NCI-H1930 (cell line): ENCODE measurements at regions not wholly inside any gene's neighbourhood (a gene's known extent, or its start where the extent isn't known, plus 50 kb on each side); places are given as distances from the start of the nearest gene placed in this dataset.

Experiments
- DNase-seq, 2 experiments: peaks; one replicate each; lab custom pipeline; 2025; lab: John Stamatoyannopoulos, UW

- no peak for DNase-seq
Observed at GRCh38 chr5:58255386-58255785, 204.5 kb downstream of the PLK2 start.

DNA sequence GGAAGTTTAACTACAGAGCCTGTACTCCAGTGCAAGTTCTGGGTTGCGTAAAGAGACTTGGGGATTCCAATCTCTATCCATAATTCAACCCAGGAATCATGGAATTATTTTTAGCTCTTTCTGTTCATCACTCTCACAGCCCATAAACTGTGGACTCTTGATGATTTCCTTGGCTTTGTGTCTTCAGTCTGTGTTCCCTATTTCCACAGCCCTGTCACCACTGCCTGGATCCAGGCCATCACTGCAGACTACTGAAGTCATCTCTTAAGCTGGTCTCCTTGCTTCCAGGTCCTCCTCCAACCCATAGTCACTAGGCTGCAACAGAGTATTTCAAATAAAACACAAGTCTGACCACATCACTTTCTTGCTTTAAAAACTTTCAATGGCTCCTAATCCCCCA, 211.7 kb downstream of the PLK2 start:
- no peak for DNase-seq

GRCh38 chr5:58246461-58246944, 213.4 kb downstream of the PLK2 start:
- no peak for DNase-seq

DNA sequence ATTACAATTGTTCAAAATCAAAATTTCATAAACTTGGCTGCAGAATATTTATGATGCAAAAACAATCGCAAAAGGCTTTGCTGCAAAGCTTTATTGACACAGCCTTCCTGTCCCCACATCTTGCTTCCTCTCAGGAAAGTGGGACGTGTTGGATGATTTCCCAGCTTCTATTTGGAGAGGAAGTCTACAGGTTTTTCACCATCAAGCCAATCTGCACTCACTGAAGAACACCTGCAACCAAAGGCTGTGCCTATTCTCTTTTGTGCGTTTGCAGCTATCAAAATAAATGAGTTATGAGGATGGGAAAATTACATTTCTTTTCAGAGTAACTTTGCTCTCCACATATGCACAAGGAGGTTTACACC, 214.4 kb downstream of the PLK2 start:
- no peak for DNase-seq

DNA sequence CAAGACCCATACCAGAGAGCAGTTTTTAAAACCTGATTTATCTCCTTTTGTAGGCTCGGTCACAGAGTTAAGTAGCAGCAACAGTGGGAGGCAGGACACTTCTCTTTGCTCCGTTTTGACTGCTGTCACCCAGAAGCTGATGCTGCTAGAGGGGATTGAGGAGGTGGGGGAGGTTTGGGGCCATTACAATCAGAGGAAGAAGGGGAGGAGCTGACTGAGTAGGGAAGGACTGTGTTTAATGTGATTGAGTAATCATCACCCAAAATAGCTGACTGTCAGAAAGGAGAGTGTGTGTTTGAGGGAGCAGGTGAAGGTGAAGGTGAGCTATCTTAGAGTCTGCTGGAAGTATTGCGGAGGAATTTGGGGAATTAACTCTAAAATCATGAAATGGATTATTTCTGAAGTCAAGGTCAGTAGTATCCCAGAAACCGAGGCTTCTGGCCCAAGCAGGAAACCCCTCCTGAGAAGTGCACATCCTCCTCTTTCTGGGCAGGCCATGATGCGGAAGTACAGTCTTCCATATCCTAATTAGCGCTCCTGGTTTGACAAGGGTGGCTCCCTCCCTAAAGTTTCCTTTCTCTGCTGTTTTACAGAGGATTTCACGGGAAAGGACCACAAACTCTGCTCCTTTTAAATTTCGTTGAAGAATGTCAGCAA, 214.9 kb downstream of the PLK2 start:
- no peak for DNase-seq

GRCh38 chr5:58241389-58241788, 218.5 kb downstream of the PLK2 start:
- no peak for DNase-seq

DNA sequence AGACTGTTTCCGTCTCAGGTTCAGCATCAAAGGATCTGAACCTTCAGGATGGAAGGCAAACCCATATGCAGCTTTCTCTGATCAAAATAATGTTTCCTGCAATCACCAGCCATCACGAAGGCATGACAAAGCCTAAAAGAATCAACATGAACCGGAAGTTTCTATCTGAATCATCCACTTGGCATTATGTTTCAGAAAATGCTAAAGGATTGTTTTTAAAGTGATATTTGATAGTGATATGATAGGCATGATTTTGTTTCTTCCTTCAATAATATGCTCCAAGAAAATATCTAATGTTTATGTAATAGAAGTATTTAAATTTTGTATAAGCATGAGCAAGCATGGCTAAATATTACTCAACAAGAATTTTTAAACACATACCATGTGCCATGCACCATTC, 219.6 kb downstream of the PLK2 start:
- DNase-seq, result no peak

GRCh38 chr5:58239731-58240130, 220.2 kb downstream of the PLK2 start:
- DNase-seq, result no peak

DNA sequence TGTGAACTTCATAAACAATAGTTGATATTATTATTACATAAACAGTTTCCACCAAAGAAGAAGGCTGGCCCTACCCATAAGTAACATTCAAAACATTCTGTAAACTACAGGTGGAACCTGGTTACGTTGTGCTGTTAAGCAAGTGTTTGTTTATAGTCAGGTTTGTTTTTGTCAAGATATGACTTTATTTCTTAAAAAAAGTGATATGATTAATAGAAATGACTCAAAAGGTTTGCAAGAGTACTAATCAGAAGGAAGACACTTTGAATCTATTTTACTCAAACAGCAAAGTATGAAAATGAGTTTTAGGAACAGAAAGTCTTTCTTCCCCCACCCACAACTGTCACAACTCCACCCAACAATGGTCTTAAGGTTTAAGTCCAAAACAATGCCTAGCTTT, 220.8 kb downstream of the PLK2 start:
- no peak for DNase-seq

DNA sequence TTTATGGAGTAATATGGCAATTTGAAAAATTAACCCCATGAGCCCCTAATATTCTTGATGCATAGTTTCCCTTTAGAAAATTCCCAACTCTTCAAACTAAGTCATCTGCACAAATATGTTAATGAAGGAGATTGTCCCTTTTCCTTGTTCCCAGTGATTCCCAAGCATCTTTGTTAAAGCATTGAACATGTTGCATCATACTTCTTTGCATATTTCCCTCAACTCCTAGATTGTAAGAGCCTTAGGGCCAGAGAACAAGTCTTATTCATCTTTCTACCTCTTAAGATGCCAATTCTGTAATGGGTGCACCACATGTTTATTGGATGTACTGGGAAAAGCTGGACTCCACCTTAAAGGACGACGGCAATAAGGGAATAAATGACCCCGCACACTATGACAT, 223.4 kb downstream of the PLK2 start:
- no peak for DNase-seq

- no peak for DNase-seq
Observed at GRCh38 chr5:58235299-58235698, 224.6 kb downstream of the PLK2 start.

DNA sequence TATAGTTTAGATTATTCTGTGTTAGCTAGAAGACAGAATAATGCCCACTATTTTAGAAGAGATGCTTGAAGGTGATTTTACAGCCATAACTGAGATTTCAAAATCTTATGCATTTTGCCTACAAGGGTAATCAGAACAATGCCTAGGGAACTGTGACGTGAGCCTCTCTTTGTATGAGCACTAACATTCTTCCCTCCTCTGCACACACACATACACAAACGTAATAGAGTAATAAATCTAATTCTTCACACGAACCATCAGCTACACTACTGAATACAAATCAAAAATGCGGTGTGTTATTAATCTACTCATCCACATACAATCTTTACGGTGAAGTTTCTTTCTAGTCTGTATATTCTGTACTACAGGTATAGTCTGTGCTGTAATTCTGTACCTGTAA, 227.8 kb downstream of the PLK2 start:
- no peak for DNase-seq

GRCh38 chr5:58231041-58231440, 228.8 kb downstream of the PLK2 start:
- DNase-seq, result no peak

GRCh38 chr5:58228896-58229295, 231.0 kb downstream of the PLK2 start:
- no peak for DNase-seq

DNA sequence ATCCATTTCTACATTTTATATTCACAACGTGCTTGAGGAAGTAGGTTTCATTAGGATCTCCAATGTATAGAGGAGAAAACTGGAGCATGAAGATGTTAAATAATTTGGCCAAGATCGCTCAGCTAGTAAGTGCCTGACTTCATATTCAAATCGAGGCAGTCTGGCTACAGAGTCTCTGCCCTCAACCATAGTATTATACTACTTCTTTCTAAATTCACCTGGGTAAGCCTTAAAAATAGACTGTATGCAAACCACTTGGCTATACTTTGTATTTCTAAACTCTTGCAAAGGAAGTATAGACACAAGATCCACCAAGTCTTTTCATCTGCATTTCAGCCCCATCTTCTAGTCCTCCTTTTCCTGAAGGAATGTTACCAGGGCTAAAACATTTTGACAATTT, 232.0 kb downstream of the PLK2 start:
- no peak for DNase-seq

- no peak for DNase-seq
Observed at GRCh38 chr5:58224661-58225060, 235.2 kb downstream of the PLK2 start.

DNA sequence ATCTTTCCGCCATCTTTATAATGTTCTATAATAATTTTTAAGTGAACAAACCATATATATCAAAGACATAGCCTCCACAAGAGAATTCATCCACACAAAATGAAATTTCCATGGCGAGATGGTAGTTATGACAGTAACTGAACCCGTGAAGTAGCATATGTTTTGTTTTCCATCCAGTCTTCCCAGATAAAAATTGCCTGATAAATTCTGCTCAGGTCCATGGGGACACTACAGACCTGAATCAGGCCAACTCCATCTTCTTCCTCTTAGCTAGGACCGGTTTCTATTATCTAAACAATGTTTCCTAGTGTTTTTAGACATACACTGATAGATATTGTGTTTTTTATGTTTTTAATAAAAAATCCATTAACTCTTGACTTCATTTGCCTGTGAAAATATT, 235.7 kb downstream of the PLK2 start:
- DNase-seq, result no peak

DNA sequence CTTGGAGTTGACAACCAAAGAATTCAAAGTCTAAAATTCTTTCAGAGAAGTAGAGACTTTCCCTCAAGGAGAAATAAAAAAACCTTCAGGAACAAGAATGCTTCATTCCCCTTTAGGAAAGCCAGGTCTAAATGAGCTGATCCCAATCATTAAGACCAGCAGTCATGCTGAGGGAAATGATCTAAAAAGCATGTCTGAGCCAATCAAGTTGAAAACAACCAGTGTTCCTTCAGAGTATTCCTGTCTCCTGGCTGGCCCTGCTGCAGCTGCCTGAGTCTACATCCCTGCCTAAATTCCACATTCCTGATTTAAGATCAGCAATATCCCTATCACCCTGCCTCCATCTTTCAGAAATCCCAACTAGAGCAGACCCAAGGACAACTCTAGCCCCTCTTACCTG, 244.5 kb downstream of the PLK2 start:
- DNase-seq, result no peak

- no peak for DNase-seq
Observed at GRCh38 chr5:58211441-58211840, 248.4 kb downstream of the PLK2 start.

- DNase-seq, result no peak
Observed at GRCh38 chr5:58208674-58209073, 251.2 kb downstream of the PLK2 start.

DNA sequence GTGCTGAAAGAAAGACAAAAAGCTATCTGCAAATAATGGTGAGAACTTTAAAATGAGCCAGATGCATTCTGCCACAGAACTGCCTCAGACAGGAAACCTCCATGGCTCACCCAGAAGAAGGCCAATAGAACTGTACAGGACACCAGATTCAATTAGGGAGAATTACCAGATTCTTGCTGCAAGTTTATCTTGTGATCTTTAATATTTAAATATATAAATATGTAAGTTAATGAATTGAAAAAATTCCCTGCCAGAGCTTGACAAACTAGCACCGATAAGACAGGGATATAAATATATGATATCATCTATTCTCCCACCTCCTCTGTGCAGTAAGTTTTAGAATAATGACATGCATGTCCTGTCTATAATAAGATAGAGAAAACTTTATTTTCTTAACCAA, 252.8 kb downstream of the PLK2 start:
- no peak for DNase-seq

- DNase-seq, result no peak
Observed at GRCh38 chr5:58204966-58205365, 254.9 kb downstream of the PLK2 start.

GRCh38 chr5:58202941-58203444, 256.9 kb downstream of the PLK2 start:
- no peak for DNase-seq

- no peak for DNase-seq
Observed at GRCh38 chr5:58201922-58202648, 257.8 kb downstream of the PLK2 start.
